Endothelial cell of umbilical vein (primary cell): ENCODE measurements at regions not wholly inside any gene's neighbourhood (a gene's known extent, or its start where the extent isn't known, plus 50 kb on each side); places are given as distances from the start of the nearest gene placed in this dataset.

Experiments
- BruUV-seq: library from RNA; stranded (reverse); fragments of 400-500 nt; replicated peaks from 2 replicates; lab custom pipeline; 2021; lab: Mats Ljungman, UMichigan
- CTCF ChIA-PET: fragments of 300-600, 350-600 bp; sonication (Branson Sonifier 250); formaldehyde crosslinking; loops from one replicate; lab custom pipeline; 2021; ENCODE audit warnings: antibody characterized with exemption, inconsistent platforms; lab: Charles Lee
- POLR2A ChIA-PET: fragments of 300-600, 350-600 bp; sonication (Branson Sonifier 250); formaldehyde crosslinking; loops from one replicate; lab custom pipeline; 2021; ENCODE audit warnings: antibody characterized with exemption, inconsistent platforms; lab: Charles Lee
- DNase-seq: peaks from one replicate; pipeline ENCODE4 v3.0.0-alpha.2; 2011; ENCODE audit warnings: low read depth, low spot score
- FAIRE-seq: peaks from 2 replicates; lab custom pipeline; 2011; peaks lifted over from hg19 to GRCh38; lab: Jason Lieb, UNC
- H2AFZ ChIP-seq: 2 replicates; pipeline ENCODE4 v1.6.0; 2012; ENCODE audit warnings: low read depth, low read length, control low read depth, inconsistent platforms
- H3K27ac ChIP-seq: 2 replicates; pipeline ENCODE4 v1.5.1; 2011; ENCODE audit warnings: low read depth, mild to moderate bottlenecking, control low read depth, low read length, moderate library complexity; ENCODE audit not compliant: insufficient read depth
- H3K27me3 ChIP-seq, 2 experiments: 2 replicates each; pipeline versions ENCODE4 v1.6.0 to v1.6.1; 2011; ENCODE audit warnings: low read length in 2 of 2, mixed read lengths in 1 of 2; ENCODE audit not compliant: control insufficient read depth in 2 of 2, insufficient read depth in 2 of 2
- H3K36me3 ChIP-seq, 2 experiments: 2 replicates in 1 of 2; 3 replicates in 1 of 2; pipeline ENCODE4 v1.5.1; 2011; ENCODE audit warnings: low read length in 2 of 2, mild to moderate bottlenecking in 1 of 2, moderate library complexity in 1 of 2; ENCODE audit not compliant: control insufficient read depth in 2 of 2, insufficient read depth in 2 of 2; ENCODE audit errors: extremely low read depth in 1 of 2
- H3K4me1 ChIP-seq: 3 replicates; pipeline ENCODE4 v1.5.1; 2011; ENCODE audit warnings: mild to moderate bottlenecking, low read length; ENCODE audit not compliant: control insufficient read depth, insufficient read depth; ENCODE audit errors: extremely low read depth
- H3K4me2 ChIP-seq: 2 replicates; pipeline ENCODE4 v1.6.1; 2011; ENCODE audit warnings: low read length, control low read depth, mixed read lengths; ENCODE audit not compliant: insufficient read depth
- H3K4me3 ChIP-seq, 3 experiments: fragments of 200-600 bp in 1 of 3; sonication (generic), shearing (Covaris generic) in 1 of 3; replicated peaks in 1 of 3; 2 replicates each; pipeline ENCODE4 v1.5.1; 2011 to 2016; ENCODE audit warnings: control low read depth in 3 of 3, low read length in 3 of 3, mild to moderate bottlenecking in 2 of 3, inconsistent platforms in 1 of 3, low read depth in 1 of 3, moderate library complexity in 1 of 3; ENCODE audit not compliant: insufficient read depth in 1 of 3
- H3K79me2 ChIP-seq: 2 replicates; pipeline ENCODE4 v1.6.0; 2012; ENCODE audit warnings: low read length, inconsistent platforms; ENCODE audit not compliant: control insufficient read depth, insufficient read depth
- H3K9ac ChIP-seq: replicated peaks from 2 replicates; pipeline ENCODE3; 2011; ENCODE audit warnings: low read length, control low read depth; ENCODE audit not compliant: insufficient read depth; ENCODE audit errors: extremely low read depth
- H3K9me1 ChIP-seq: replicated peaks from 3 replicates; pipeline ENCODE4 v1.6.0; 2011; ENCODE audit warnings: mild to moderate bottlenecking, low read length; ENCODE audit not compliant: control insufficient read depth, insufficient read depth; ENCODE audit errors: extremely low read depth
- H3K9me3 ChIP-seq: replicated peaks from 2 replicates; pipeline ENCODE4 v1.5.1; 2012; ENCODE audit warnings: low read length, inconsistent platforms; ENCODE audit not compliant: control insufficient read depth, insufficient read depth
- H4K20me1 ChIP-seq: replicated peaks from 2 replicates; pipeline ENCODE3; 2011; ENCODE audit warnings: mild to moderate bottlenecking, low read length; ENCODE audit not compliant: control insufficient read depth, insufficient read depth; ENCODE audit errors: extremely low read depth
- EZH2 ChIP-seq: IDR thresholded peaks from 2 replicates; pipeline ENCODE4 v1.6.1; 2012; ENCODE audit warnings: borderline replicate concordance, low read depth, mild to moderate bottlenecking, moderate library complexity, low read length, inconsistent platforms; ENCODE audit not compliant: severe bottlenecking
- FOS ChIP-seq: IDR thresholded peaks from 2 replicates; pipeline ENCODE4 v1.6.1; 2011; ENCODE audit warnings: mild to moderate bottlenecking, low read length, moderate library complexity, borderline replicate concordance; ENCODE audit not compliant: insufficient read depth
- GATA2 ChIP-seq: IDR thresholded peaks from 2 replicates; pipeline ENCODE4 v1.7.0; 2011; ENCODE audit warnings: low read depth, mild to moderate bottlenecking, moderate library complexity, mixed read lengths, low read length; ENCODE audit not compliant: insufficient read length, insufficient read depth
- JUN ChIP-seq: IDR thresholded peaks from 2 replicates; pipeline ENCODE4 v1.6.1; 2011; ENCODE audit warnings: borderline replicate concordance, low read depth; ENCODE audit not compliant: insufficient read length, insufficient read depth
- MYC ChIP-seq: IDR thresholded peaks from one replicate; pipeline ENCODE4 v1.6.1; 2011; ENCODE audit warnings: mild to moderate bottlenecking, low read depth, low read length
- POLR2A ChIP-seq: IDR thresholded peaks from 2 replicates; pipeline ENCODE4 v1.6.1; 2012; ENCODE audit warnings: low read depth, mild to moderate bottlenecking, control low read depth, low read length
- POLR2AphosphoS5 ChIP-seq: IDR thresholded peaks from 2 replicates; pipeline ENCODE4 v1.6.1; 2012; ENCODE audit warnings: low read depth, mild to moderate bottlenecking, control low read depth, low read length, moderate library complexity; ENCODE audit not compliant: insufficient read depth
- dilution Hi-C: fragments of 300-500 bp; cut with MboI; formaldehyde crosslinking; loops from one replicate; pipeline ENCODE4 v1.15.0; 2019; ENCODE audit warnings: low sequenced_read_pairs; ENCODE audit not compliant: extremely low pct_ligation_motif_present
- intact Hi-C: fragments of 100-400 bp; cut with micrococcal nuclease; formaldehyde crosslinking; loops from one replicate; pipeline ENCODE4 v1.10.0; 2022
- TF ChIP-seq, protein P1 (sequence below), 2 donors: IDR thresholded peaks; 1 replicate in 1 of 2; 2 replicates in 1 of 2; pipeline ENCODE4 v1.5.1; 2011; ENCODE audit warnings: low read length in 2 of 2, mild to moderate bottlenecking in 2 of 2, moderate library complexity in 2 of 2, control low read depth in 1 of 2, inconsistent platforms in 1 of 2, low read depth in 1 of 2; ENCODE audit not compliant: insufficient read depth in 1 of 2; ENCODE audit errors: extremely low read depth in 1 of 2
- TF ChIP-seq, protein P2 (sequence below): IDR thresholded peaks from 2 replicates; pipeline ENCODE4 v1.6.1; 2011; ENCODE audit not compliant: insufficient read depth, insufficient read length

DNA sequence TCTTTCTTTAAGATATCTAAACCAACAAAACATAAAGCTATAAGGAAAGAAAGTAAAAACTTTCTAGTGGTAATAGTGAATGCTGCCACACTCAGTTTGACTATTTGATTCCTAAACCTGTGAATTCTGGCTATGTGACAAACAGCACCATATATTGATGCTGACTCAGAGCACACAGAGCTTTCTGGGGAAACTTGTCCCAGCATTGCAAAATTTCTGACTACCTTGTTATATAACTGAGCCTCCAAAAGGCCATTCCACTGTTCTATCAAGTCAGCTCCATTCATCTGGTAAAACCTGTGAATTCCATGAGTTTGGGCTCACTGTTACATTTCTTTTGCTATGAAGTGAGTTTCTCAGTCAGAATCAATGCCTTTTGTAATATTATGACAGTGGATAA lies 1229.7 kb downstream of the PCDH18 start:
- H3K27ac ChIP-seq, result no peak overlapping the region
- TF ChIP-seq GATA2 (no peak), FOS (no peak), EZH2 (no peak), JUN (no peak), POLR2A (no peak), MYC (no peak), POLR2AphosphoS5 (no peak)
- TF ChIP-seq, protein P1, sequence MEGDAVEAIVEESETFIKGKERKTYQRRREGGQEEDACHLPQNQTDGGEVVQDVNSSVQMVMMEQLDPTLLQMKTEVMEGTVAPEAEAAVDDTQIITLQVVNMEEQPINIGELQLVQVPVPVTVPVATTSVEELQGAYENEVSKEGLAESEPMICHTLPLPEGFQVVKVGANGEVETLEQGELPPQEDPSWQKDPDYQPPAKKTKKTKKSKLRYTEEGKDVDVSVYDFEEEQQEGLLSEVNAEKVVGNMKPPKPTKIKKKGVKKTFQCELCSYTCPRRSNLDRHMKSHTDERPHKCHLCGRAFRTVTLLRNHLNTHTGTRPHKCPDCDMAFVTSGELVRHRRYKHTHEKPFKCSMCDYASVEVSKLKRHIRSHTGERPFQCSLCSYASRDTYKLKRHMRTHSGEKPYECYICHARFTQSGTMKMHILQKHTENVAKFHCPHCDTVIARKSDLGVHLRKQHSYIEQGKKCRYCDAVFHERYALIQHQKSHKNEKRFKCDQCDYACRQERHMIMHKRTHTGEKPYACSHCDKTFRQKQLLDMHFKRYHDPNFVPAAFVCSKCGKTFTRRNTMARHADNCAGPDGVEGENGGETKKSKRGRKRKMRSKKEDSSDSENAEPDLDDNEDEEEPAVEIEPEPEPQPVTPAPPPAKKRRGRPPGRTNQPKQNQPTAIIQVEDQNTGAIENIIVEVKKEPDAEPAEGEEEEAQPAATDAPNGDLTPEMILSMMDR (IDR thresholded peaks at IDR 0.05; ENCODE audit: extremely low read depth in 1 of 2, insufficient read depth in 1 of 2, low read depth in 1 of 2, low read length in 2 of 2), result no peak
- TF ChIP-seq, protein P2, sequence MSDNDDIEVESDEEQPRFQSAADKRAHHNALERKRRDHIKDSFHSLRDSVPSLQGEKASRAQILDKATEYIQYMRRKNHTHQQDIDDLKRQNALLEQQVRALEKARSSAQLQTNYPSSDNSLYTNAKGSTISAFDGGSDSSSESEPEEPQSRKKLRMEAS, result no peak
- no peaks in the 10 kb centered on the region for H3K4me1 ChIP-seq
- H3K4me2 ChIP-seq, result no peak overlapping the region
- no TSS peak for BruUV-seq
- H3K9ac ChIP-seq, result no peak overlapping the region
- no peak overlapping the region for H3K4me3 ChIP-seq
- FAIRE-seq (no peak), DNase-seq (no peak)
- H2AFZ ChIP-seq, result no peak overlapping the region
- dilution Hi-C loops (no loop called here), intact Hi-C loops (no loop called here)
- no peaks in the 10 kb centered on the region for H3K79me2 ChIP-seq
- ChIA-PET CTCF (interaction anchor here (1.4 kb wide), 2 partner anchors 10 to 26 kb away, joined by 3 to 4 read pairs; no protein-coding TSS in a partner anchor), POLR2A (no interaction called here)
- H4K20me1 ChIP-seq, result no peaks in the 10 kb centered on the region
- no peaks in the 10 kb centered on the region for H3K36me3 ChIP-seq
- H3K27me3 ChIP-seq, result no peaks in the 10 kb centered on the region
- no peaks in the 10 kb centered on the region for H3K9me3 ChIP-seq
- no peaks in the 10 kb centered on the region for H3K9me1 ChIP-seq
